ENCODE measurements at regions not wholly inside any gene's neighbourhood (a gene's known extent, or its start where the extent isn't known, plus 50 kb on each side); places are given as distances from the start of the nearest gene placed in this dataset.

GRCh38 chr3:177547711-177548350, 350.5 kb upstream of the TBL1XR1 start:
- 73% methylated on average over 13 of the region's 13 CpGs for WGBS
- intact Hi-C loops (cut with DNase I), result no loop called here
- peaks cover 0 to 17% (median 10%) of the 10 kb centered on the region in 4 donors for H3K4me1 ChIP-seq

GRCh38 chr3:177550667-177551066, 353.4 kb upstream of the TBL1XR1 start:
- WGBS, result 100% methylated on average over 1 of the region's 1 CpG
- intact Hi-C loops (cut with DNase I), result no loop called here

More at GRCh38 chr3:177547711-177548350, 350.5 kb upstream of the TBL1XR1 start:
- TF ChIP-seq CTCF (IDR thresholded peaks at IDR 0.05) (no peak), EP300 (IDR thresholded peaks at IDR 0.05) (no peak), POLR2A (IDR thresholded peaks at IDR 0.05; ENCODE audit: low read depth) (no peak), POLR2AphosphoS5 (IDR thresholded peaks at IDR 0.05) (no peak)
- no peak for DNase-seq (ENCODE audit: extremely low spot score)
- Histone ChIP-seq H3K27me3 (no peaks in the 10 kb centered on the region), H3K4me3 (no peak overlapping the region), H3K36me3 (peaks cover 0 to 9% (median 0%) of the 10 kb centered on the region in 4 donors), H3K9me3 (no peaks in the 10 kb centered on the region), H3K27ac (replicated peaks in 1 of 4) (no peak overlapping the region)

GRCh38 chr3:177551431-177551836, 354.2 kb upstream of the TBL1XR1 start:
- TF ChIP-seq CTCF (IDR thresholded peaks at IDR 0.05) (no peak), EP300 (IDR thresholded peaks at IDR 0.05) (no peak), POLR2AphosphoS5 (IDR thresholded peaks at IDR 0.05) (no peak), POLR2A (IDR thresholded peaks at IDR 0.05; ENCODE audit: low read depth) (no peak)
- H3K4me1 ChIP-seq, result peaks cover 4 to 33% (median 14%) of the 10 kb centered on the region in 4 donors
- no peak overlapping the region for H3K4me3 ChIP-seq
- H3K36me3 ChIP-seq, result peaks cover 0 to 2% (median 0%) of the 10 kb centered on the region in 4 donors
- H3K27ac ChIP-seq (replicated peaks in 1 of 4), result no peak overlapping the region
- H3K9me3 ChIP-seq, result no peaks in the 10 kb centered on the region
- DNase-seq (ENCODE audit: extremely low spot score), result no peak
- WGBS, result 89% methylated on average over 4 of the region's 4 CpGs
- no peaks in the 10 kb centered on the region for H3K27me3 ChIP-seq
- intact Hi-C loops (cut with DNase I), result no loop called here

More at GRCh38 chr3:177550667-177551066, 353.4 kb upstream of the TBL1XR1 start:
- Histone ChIP-seq H3K9me3 (no peaks in the 10 kb centered on the region), H3K27ac (replicated peaks in 1 of 4) (no peak overlapping the region), H3K4me3 (no peak overlapping the region), H3K36me3 (peaks cover 0 to 5% (median 0%) of the 10 kb centered on the region in 4 donors), H3K4me1 (peaks cover 4 to 33% (median 14%) of the 10 kb centered on the region in 4 donors), H3K27me3 (no peaks in the 10 kb centered on the region)
- TF ChIP-seq CTCF (IDR thresholded peaks at IDR 0.05) (no peak), EP300 (IDR thresholded peaks at IDR 0.05) (no peak), POLR2A (IDR thresholded peaks at IDR 0.05; ENCODE audit: low read depth) (no peak), POLR2AphosphoS5 (IDR thresholded peaks at IDR 0.05) (no peak)
- DNase-seq (ENCODE audit: extremely low spot score), result no peak

GRCh38 chr3:177552051-177552450, 354.8 kb upstream of the TBL1XR1 start:
- H3K27ac ChIP-seq (replicated peaks in 1 of 4), result no peak overlapping the region
- H3K27me3 ChIP-seq, result no peaks in the 10 kb centered on the region
- H3K4me3 ChIP-seq, result no peak overlapping the region
- TF ChIP-seq POLR2A (IDR thresholded peaks at IDR 0.05; ENCODE audit: low read depth) (no peak), EP300 (IDR thresholded peaks at IDR 0.05) (no peak), POLR2AphosphoS5 (IDR thresholded peaks at IDR 0.05) (no peak), CTCF (IDR thresholded peaks at IDR 0.05) (no peak)
- intact Hi-C loops (cut with DNase I), result no loop called here
- WGBS, result 90% methylated on average over 1 of the region's 1 CpG
- peaks cover 4 to 33% (median 14%) of the 10 kb centered on the region in 4 donors for H3K4me1 ChIP-seq
- H3K9me3 ChIP-seq, result no peaks in the 10 kb centered on the region
- DNase-seq (ENCODE audit: extremely low spot score), result no peak
- H3K36me3 ChIP-seq, result no peaks in the 10 kb centered on the region
